ENCODE measurements at regions not wholly inside any gene's neighbourhood (a gene's known extent, or its start where the extent isn't known, plus 50 kb on each side); places are given as distances from the start of the nearest gene placed in this dataset.

- no peaks in the 10 kb centered on the region for H3K4me1 ChIP-seq
- no peak overlapping the region for H3K27ac ChIP-seq
- no peak overlapping the region for H3K4me3 ChIP-seq
- 90% methylated on average over 2 of the region's 3 CpGs; no CpG with 5 or more reads in 1 of the 2 donors for WGBS, 2 donors (ENCODE audit: low coverage in 1 of 2)
- no peaks in the 10 kb centered on the region for H3K27me3 ChIP-seq
- intact Hi-C loops (cut with DNase I; ENCODE audit: low total_unique reads): no loop called here
- H3K36me3 ChIP-seq: no peaks in the 10 kb centered on the region
- in situ Hi-C loops (cut with MboI; ENCODE audit: low pct_ligation_motif_present in 1 of 4, low pct_unique_long_range_greater_than_20kb in 1 of 4, low sequenced_read_pairs in 3 of 4): no loop called here
- TF ChIP-seq POLR2AphosphoS5 (IDR thresholded peaks at IDR 0.05) (no peak), CTCF (IDR thresholded peaks at IDR 0.05) (no peak), EP300 (IDR thresholded peaks at IDR 0.05; ENCODE audit: low read depth) (no peak), POLR2A (IDR thresholded peaks at IDR 0.05) (no peak)
- H3K9me3 ChIP-seq: no peaks in the 10 kb centered on the region
- no peak for DNase-seq
These were observed 728.7 kb upstream of the ROBO1 start for GRCh38 chr3:80496452-80496851.

- in situ Hi-C loops (cut with MboI; ENCODE audit: low pct_ligation_motif_present in 1 of 4, low pct_unique_long_range_greater_than_20kb in 1 of 4, low sequenced_read_pairs in 3 of 4) (no loop called here), intact Hi-C loops (cut with DNase I; ENCODE audit: low total_unique reads) (no loop called here)
- Histone ChIP-seq H3K4me3 (no peak overlapping the region), H3K27me3 (no peaks in the 10 kb centered on the region), H3K9me3 (no peaks in the 10 kb centered on the region), H3K27ac (no peak overlapping the region), H3K36me3 (no peaks in the 10 kb centered on the region), H3K4me1 (no peaks in the 10 kb centered on the region)
- DNase-seq: no peak
- no peak for TF ChIP-seq POLR2AphosphoS5 (IDR thresholded peaks at IDR 0.05)
- no peak for TF ChIP-seq CTCF (IDR thresholded peaks at IDR 0.05)
These were observed 724.4 kb upstream of the ROBO1 start for GRCh38 chr3:80492162-80492561.

DNA sequence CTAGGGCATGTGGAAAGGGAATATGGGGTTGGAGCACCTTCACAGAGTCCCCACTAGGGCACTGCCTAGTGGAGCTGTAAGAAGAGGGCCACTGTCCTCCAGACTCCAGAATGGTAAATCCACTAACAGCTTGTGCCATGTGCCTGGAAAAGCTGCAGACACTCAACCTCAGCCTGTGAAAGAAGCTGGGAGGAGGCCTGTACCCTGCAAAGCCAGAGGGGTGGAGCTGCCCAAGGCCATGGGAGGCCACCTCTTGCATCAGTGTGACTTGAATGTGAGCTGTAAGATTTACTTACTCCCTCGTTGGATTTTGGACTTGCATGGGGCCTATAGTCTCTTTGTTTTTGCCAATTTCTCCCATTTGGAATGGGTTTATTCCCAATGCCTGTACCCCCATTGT lies 705.2 kb upstream of the ROBO1 start:
- intact Hi-C loops (cut with DNase I; ENCODE audit: low total_unique reads) (no loop called here), in situ Hi-C loops (cut with MboI; ENCODE audit: low pct_ligation_motif_present in 1 of 4, low pct_unique_long_range_greater_than_20kb in 1 of 4, low sequenced_read_pairs in 3 of 4) (no loop called here)
- no peaks in the 10 kb centered on the region for H3K4me1 ChIP-seq
- H3K27ac ChIP-seq: no peak overlapping the region
- H3K9me3 ChIP-seq: no peaks in the 10 kb centered on the region
- DNase-seq: no peak
- no peaks in the 10 kb centered on the region for H3K36me3 ChIP-seq
- no peaks in the 10 kb centered on the region for H3K27me3 ChIP-seq
- 60% methylated on average over 1 of the region's 1 CpG; no CpG with 5 or more reads in 1 of the 2 donors for WGBS, 2 donors (ENCODE audit: low coverage in 1 of 2)
- H3K4me3 ChIP-seq: no peak overlapping the region
- TF ChIP-seq EP300 (IDR thresholded peaks at IDR 0.05; ENCODE audit: low read depth): no peak
- TF ChIP-seq POLR2A (IDR thresholded peaks at IDR 0.05): no peak

DNA sequence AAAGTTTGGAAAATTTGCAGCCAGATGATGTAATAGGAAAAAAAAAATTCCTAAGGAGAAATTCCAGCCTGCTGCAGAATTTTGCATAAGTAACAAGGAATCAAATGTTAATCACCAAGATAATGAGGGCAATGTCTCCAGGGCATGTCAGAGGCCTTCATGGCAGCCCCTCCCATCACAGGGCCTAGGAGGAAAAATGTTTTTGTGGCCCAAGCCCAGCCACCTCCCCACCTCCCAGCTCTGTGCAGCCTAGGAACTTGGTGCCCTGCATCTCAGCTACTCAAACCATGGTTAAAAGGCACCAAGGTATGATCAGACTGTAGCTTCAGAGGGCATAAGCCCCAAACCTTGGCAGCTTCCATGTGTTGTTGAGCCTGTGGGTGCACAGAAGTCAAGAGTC lies 704.7 kb upstream of the ROBO1 start:
- DNase-seq: no peak

More for the DNA sequence above, 704.7 kb upstream of the ROBO1 start:
- TF ChIP-seq EP300 (IDR thresholded peaks at IDR 0.05; ENCODE audit: low read depth) (no peak), CTCF (IDR thresholded peaks at IDR 0.05) (no peak)
- intact Hi-C loops (cut with DNase I; ENCODE audit: low total_unique reads) (no loop called here), in situ Hi-C loops (cut with MboI; ENCODE audit: low pct_ligation_motif_present in 1 of 4, low pct_unique_long_range_greater_than_20kb in 1 of 4, low sequenced_read_pairs in 3 of 4) (no loop called here)
- no peaks in the 10 kb centered on the region for H3K27me3 ChIP-seq
- H3K27ac ChIP-seq: no peak overlapping the region
- no peaks in the 10 kb centered on the region for H3K9me3 ChIP-seq
- H3K4me3 ChIP-seq: no peak overlapping the region
- no peaks in the 10 kb centered on the region for H3K4me1 ChIP-seq
- no peaks in the 10 kb centered on the region for H3K36me3 ChIP-seq
